ENCODE measurements at regions not wholly inside any gene's neighbourhood (a gene's known extent, or its start where the extent isn't known, plus 50 kb on each side); places are given as distances from the start of the nearest gene placed in this dataset.
"Not testable (repeated sequence)": the region's sequence is repeated elsewhere in the genome, so short reads cannot be mapped to it uniquely, and the experiment has no call there.

- Histone ChIP-seq H3K36me3 (ENCODE audit: insufficient read depth, low read length) (no peaks in the 10 kb centered on the region), H3K27me3 (ENCODE audit: insufficient read depth, low read length) (no peaks in the 10 kb centered on the region), H2AFZ (ENCODE audit: low read depth, low read length) (no peak overlapping the region), H3K4me1 (ENCODE audit: insufficient read depth, low read length) (no peaks in the 10 kb centered on the region), H3K9me3 (ENCODE audit: low read length) (no peaks in the 10 kb centered on the region), H3K4me3 (ENCODE audit: low read length) (no peak overlapping the region)
These were observed 82.8 kb downstream of the IGLL1 start for GRCh38 chr22:23497016-23497885.

- no peaks in the 10 kb centered on the region for H3K27me3 ChIP-seq (ENCODE audit: insufficient read depth, low read length)
- no peaks in the 10 kb centered on the region for H3K36me3 ChIP-seq (ENCODE audit: insufficient read depth, low read length)
- H3K9me3 ChIP-seq (ENCODE audit: low read length), result no peaks in the 10 kb centered on the region
- no peak overlapping the region for H3K4me3 ChIP-seq (ENCODE audit: low read length)
- no peak overlapping the region for H2AFZ ChIP-seq (ENCODE audit: low read depth, low read length)
- no peaks in the 10 kb centered on the region for H3K4me1 ChIP-seq (ENCODE audit: insufficient read depth, low read length)
These were observed 83.7 kb downstream of the IGLL1 start for GRCh38 chr22:23496445-23496833.

GRCh38 chr22:23495614-23496444, 84.3 kb downstream of the IGLL1 start:
- Histone ChIP-seq H3K27me3 (ENCODE audit: insufficient read depth, low read length) (no peaks in the 10 kb centered on the region), H3K36me3 (ENCODE audit: insufficient read depth, low read length) (no peaks in the 10 kb centered on the region), H3K4me3 (ENCODE audit: low read length) (no peak overlapping the region), H2AFZ (ENCODE audit: low read depth, low read length) (no peak overlapping the region), H3K4me1 (ENCODE audit: insufficient read depth, low read length) (no peaks in the 10 kb centered on the region), H3K9me3 (ENCODE audit: low read length) (no peaks in the 10 kb centered on the region)

- Histone ChIP-seq H3K9me3 (ENCODE audit: low read length) (no peaks in the 10 kb centered on the region), H3K4me1 (ENCODE audit: insufficient read depth, low read length) (no peaks in the 10 kb centered on the region)
These were observed 85.2 kb downstream of the IGLL1 start for GRCh38 chr22:23494930-23495266.

GRCh38 chr22:23485490-23485889, 94.6 kb downstream of the IGLL1 start:
- no peak overlapping the region for H3K4me3 ChIP-seq (ENCODE audit: low read length)
- no peaks in the 10 kb centered on the region for H3K27me3 ChIP-seq (ENCODE audit: insufficient read depth, low read length)
- no peaks in the 10 kb centered on the region for H3K9me3 ChIP-seq (ENCODE audit: low read length)
- no peaks in the 10 kb centered on the region for H3K36me3 ChIP-seq (ENCODE audit: insufficient read depth, low read length)
- no peaks in the 10 kb centered on the region for H3K4me1 ChIP-seq (ENCODE audit: insufficient read depth, low read length)
- no peak overlapping the region for H2AFZ ChIP-seq (ENCODE audit: low read depth, low read length)

More at GRCh38 chr22:23494930-23495266, 85.2 kb downstream of the IGLL1 start:
- Histone ChIP-seq H3K27me3 (ENCODE audit: insufficient read depth, low read length) (no peaks in the 10 kb centered on the region), H2AFZ (ENCODE audit: low read depth, low read length) (no peak overlapping the region), H3K36me3 (ENCODE audit: insufficient read depth, low read length) (no peaks in the 10 kb centered on the region), H3K4me3 (ENCODE audit: low read length) (no peak overlapping the region)

GRCh38 chr22:23484651-23485050, 95.4 kb downstream of the IGLL1 start:
- Histone ChIP-seq H2AFZ (ENCODE audit: low read depth, low read length) (no peak overlapping the region), H3K27me3 (ENCODE audit: insufficient read depth, low read length) (no peaks in the 10 kb centered on the region), H3K4me1 (ENCODE audit: insufficient read depth, low read length) (no peaks in the 10 kb centered on the region), H3K9me3 (ENCODE audit: low read length) (no peaks in the 10 kb centered on the region), H3K4me3 (ENCODE audit: low read length) (no peak overlapping the region), H3K36me3 (ENCODE audit: insufficient read depth, low read length) (no peaks in the 10 kb centered on the region)

- Histone ChIP-seq H3K9me3 (ENCODE audit: low read length) (no peaks in the 10 kb centered on the region), H2AFZ (ENCODE audit: low read depth, low read length) (no peak overlapping the region), H3K36me3 (ENCODE audit: insufficient read depth, low read length) (no peaks in the 10 kb centered on the region), H3K4me3 (ENCODE audit: low read length) (no peak overlapping the region), H3K4me1 (ENCODE audit: insufficient read depth, low read length) (no peaks in the 10 kb centered on the region), H3K27me3 (ENCODE audit: insufficient read depth, low read length) (no peaks in the 10 kb centered on the region)
These were observed 98.7 kb downstream of the IGLL1 start for GRCh38 chr22:23481369-23481768.

- no peak overlapping the region for H2AFZ ChIP-seq (ENCODE audit: low read depth, low read length)
- H3K4me3 ChIP-seq (ENCODE audit: low read length), result no peak overlapping the region
- no peaks in the 10 kb centered on the region for H3K27me3 ChIP-seq (ENCODE audit: insufficient read depth, low read length)
- H3K9me3 ChIP-seq (ENCODE audit: low read length), result no peaks in the 10 kb centered on the region
- H3K36me3 ChIP-seq (ENCODE audit: insufficient read depth, low read length), result no peaks in the 10 kb centered on the region
- peaks cover 6% of the 10 kb centered on the region for H3K4me1 ChIP-seq (ENCODE audit: insufficient read depth, low read length)
These were observed 101.9 kb downstream of the IGLL1 start for GRCh38 chr22:23478175-23478574.

- H3K4me1 ChIP-seq (ENCODE audit: insufficient read depth, low read length); H2AFZ ChIP-seq (ENCODE audit: low read depth, low read length); H3K36me3 ChIP-seq (ENCODE audit: insufficient read depth, low read length); H3K27me3 ChIP-seq (ENCODE audit: insufficient read depth, low read length); H3K9me3 ChIP-seq (ENCODE audit: low read length); H3K4me3 ChIP-seq (ENCODE audit: low read length): not testable (repeated sequence)
These were observed 105.6 kb downstream of the IGLL1 start for GRCh38 chr22:23474531-23474930.

GRCh38 chr22:23473901-23474300, 106.2 kb downstream of the IGLL1 start:
- H3K27me3 ChIP-seq (ENCODE audit: insufficient read depth, low read length), result peaks cover 4% of the 10 kb centered on the region
- H3K4me3 ChIP-seq (ENCODE audit: low read length), result no peak overlapping the region

GRCh38 chr22:23472376-23472775, 107.7 kb downstream of the IGLL1 start:
- H2AFZ ChIP-seq (ENCODE audit: low read depth, low read length); H3K27me3 ChIP-seq (ENCODE audit: insufficient read depth, low read length); H3K4me1 ChIP-seq (ENCODE audit: insufficient read depth, low read length); H3K36me3 ChIP-seq (ENCODE audit: insufficient read depth, low read length); H3K9me3 ChIP-seq (ENCODE audit: low read length); H3K4me3 ChIP-seq (ENCODE audit: low read length): not testable (repeated sequence)

More at GRCh38 chr22:23473901-23474300, 106.2 kb downstream of the IGLL1 start:
- Histone ChIP-seq H2AFZ (ENCODE audit: low read depth, low read length) (no peak overlapping the region), H3K9me3 (ENCODE audit: low read length) (no peaks in the 10 kb centered on the region), H3K4me1 (ENCODE audit: insufficient read depth, low read length) (peaks cover 6% of the 10 kb centered on the region), H3K36me3 (ENCODE audit: insufficient read depth, low read length) (no peaks in the 10 kb centered on the region)

- H3K9me3 ChIP-seq (ENCODE audit: low read length), result no peaks in the 10 kb centered on the region
- no peak overlapping the region for H3K4me3 ChIP-seq (ENCODE audit: low read length)
- peaks cover 6% of the 10 kb centered on the region for H3K4me1 ChIP-seq (ENCODE audit: insufficient read depth, low read length)
- no peaks in the 10 kb centered on the region for H3K36me3 ChIP-seq (ENCODE audit: insufficient read depth, low read length)
- no peak overlapping the region for H2AFZ ChIP-seq (ENCODE audit: low read depth, low read length)
- peaks cover 4% of the 10 kb centered on the region for H3K27me3 ChIP-seq (ENCODE audit: insufficient read depth, low read length)
These were observed 108.4 kb downstream of the IGLL1 start for GRCh38 chr22:23471698-23472097.

GRCh38 chr22:23470811-23471389, 109.2 kb downstream of the IGLL1 start:
- Histone ChIP-seq H3K27me3 (ENCODE audit: insufficient read depth, low read length) (peaks cover 4% of the 10 kb centered on the region), H3K4me3 (ENCODE audit: low read length) (no peak overlapping the region), H2AFZ (ENCODE audit: low read depth, low read length) (no peak overlapping the region), H3K36me3 (ENCODE audit: insufficient read depth, low read length) (no peaks in the 10 kb centered on the region), H3K9me3 (ENCODE audit: low read length) (no peaks in the 10 kb centered on the region), H3K4me1 (ENCODE audit: insufficient read depth, low read length) (peaks cover 6% of the 10 kb centered on the region)

Measured in neuron (in vitro differentiated cells).